HEK293T (cell line): ENCODE measurements at regions not wholly inside any gene's neighbourhood (a gene's known extent, or its start where the extent isn't known, plus 50 kb on each side); places are given as distances from the start of the nearest gene placed in this dataset.

Experiments
- BHLHE40 ChIP-seq: fragments of 450-650 bp; IDR thresholded peaks from 2 replicates; pipeline ENCODE4 v1.6.1; 2016; ENCODE audit warnings: mild to moderate bottlenecking, moderate library complexity, borderline replicate concordance
- FOXA1 ChIP-seq: fragments of 450-650 bp; IDR thresholded peaks from 2 replicates; pipeline ENCODE4 v1.6.1; 2016; ENCODE audit warnings: mild to moderate bottlenecking
- NFRKB ChIP-seq: fragments of 450-650 bp; IDR thresholded peaks from 2 replicates; pipeline ENCODE4 v1.6.1; 2016; ENCODE audit warnings: mild to moderate bottlenecking, moderate library complexity
- TARDBP ChIP-seq: fragments of 450-650 bp; IDR thresholded peaks from 2 replicates; pipeline ENCODE4 v1.6.1; 2016

- no peak for TF ChIP-seq BHLHE40
- TF ChIP-seq NFRKB = no peak
- no peak for TF ChIP-seq TARDBP
- TF ChIP-seq FOXA1 = no peak
These were observed 187.9 kb upstream of the GNPDA2 start for GRCh38 chr4:44914223-44914622.
